OCI-LY7 (cell line): ENCODE measurements at regions not wholly inside any gene's neighbourhood (a gene's known extent, or its start where the extent isn't known, plus 50 kb on each side); places are given as distances from the start of the nearest gene placed in this dataset.

Experiments used
- BruUV-seq: library from RNA; stranded (reverse); fragments of 400-500 nt; replicated peaks from 2 replicates; lab custom pipeline; 2021; lab: Mats Ljungman, UMichigan
- CTCF ChIA-PET: fragments of 300-600 bp; sonication (Branson Sonifier 250); formaldehyde crosslinking; loops from one replicate; lab custom pipeline; 2022; ENCODE audit warnings: antibody characterized with exemption; ENCODE audit not compliant: unreplicated experiment; lab: Charles Lee
- POLR2A ChIA-PET: fragments of 300-600 bp; sonication (Branson Sonifier 250); formaldehyde crosslinking; loops from one replicate; lab custom pipeline; 2022; ENCODE audit warnings: antibody characterized with exemption; lab: Charles Lee
- DNase-seq: peaks from one replicate; pipeline ENCODE4 v3.0.0-alpha.2; 2015; ENCODE audit warnings: low spot score
- H2AFZ ChIP-seq: fragments of 200-600 bp; sonication (generic), shearing (Covaris generic); 2 replicates; pipeline ENCODE4 v1.6.1; 2014; ENCODE audit warnings: mild to moderate bottlenecking, antibody characterized with exemption, low read length, moderate library complexity
- H3K27ac ChIP-seq: fragments of 200-600 bp; sonication (generic); 2 replicates; pipeline ENCODE4 v1.5.1; 2014; ENCODE audit warnings: mixed run types, low read depth, mild to moderate bottlenecking, moderate library complexity, low read length, inconsistent platforms; ENCODE audit not compliant: poor library complexity, severe bottlenecking
- H3K36me3 ChIP-seq: fragments of 200-600 bp; sonication (generic); 2 replicates; pipeline ENCODE4 v1.6.1; 2014; ENCODE audit warnings: mild to moderate bottlenecking, antibody characterized with exemption, low read length, moderate library complexity, mixed read lengths; ENCODE audit not compliant: insufficient read depth
- H3K4me1 ChIP-seq: fragments of 200-600 bp; sonication (generic); 2 replicates; pipeline ENCODE4 v1.5.1; 2014; ENCODE audit warnings: mild to moderate bottlenecking, low read length; ENCODE audit not compliant: insufficient read depth, poor library complexity, severe bottlenecking
- H3K4me2 ChIP-seq: fragments of 200-600 bp; sonication (generic); 2 replicates; pipeline ENCODE4 v1.6.1; 2014; ENCODE audit warnings: mild to moderate bottlenecking, low read length
- H3K4me3 ChIP-seq: fragments of 200-600 bp; sonication (generic); 2 replicates; pipeline ENCODE4 v1.5.1; 2014; ENCODE audit warnings: mild to moderate bottlenecking, low read depth, low read length; ENCODE audit not compliant: poor library complexity, severe bottlenecking
- H3K79me2 ChIP-seq: fragments of 200-600 bp; sonication (generic); 2 replicates; pipeline ENCODE4 v1.6.1; 2016; ENCODE audit warnings: low read depth, mild to moderate bottlenecking, low read length, moderate library complexity, mixed read lengths; ENCODE audit not compliant: insufficient read depth
- H3K9me2 ChIP-seq: fragments of 200-600 bp; sonication (generic); 2 replicates; pipeline ENCODE4 v1.6.1; 2016; ENCODE audit warnings: mild to moderate bottlenecking, low read length, mixed read lengths; ENCODE audit not compliant: insufficient read depth
- H3K9me3 ChIP-seq: fragments of 200-600 bp; sonication (generic); 2 replicates; pipeline ENCODE4 v1.6.1; 2014; ENCODE audit warnings: mild to moderate bottlenecking, mixed run types, low read length, mixed read lengths
- H4K20me1 ChIP-seq: fragments of 200-600 bp; sonication (generic); 2 replicates; pipeline ENCODE4 v1.6.1; 2014; ENCODE audit warnings: mild to moderate bottlenecking, antibody characterized with exemption, low read length, moderate library complexity, mixed read lengths; ENCODE audit not compliant: insufficient read depth
- EZH2phosphoT487 ChIP-seq: fragments of 200-600 bp; sonication (generic); IDR thresholded peaks from 2 replicates; pipeline ENCODE4 v1.6.1; 2018; ENCODE audit warnings: low read depth, borderline replicate concordance, mild to moderate bottlenecking, mixed run types, antibody characterized with exemption, low read length, moderate library complexity, mixed read lengths
- intact Hi-C: fragments of 100-400 bp; cut with micrococcal nuclease; formaldehyde crosslinking; loops from one replicate; pipeline ENCODE4 v1.10.0; 2022; ENCODE audit not compliant: unreplicated experiment
- TF ChIP-seq, protein P1 (sequence below): fragments of 200-600 bp; sonication (generic); conservative IDR thresholded peaks from 2 replicates; pipeline ENCODE4 v1.5.1; 2014; ENCODE audit warnings: mild to moderate bottlenecking, antibody characterized with exemption, low read length, moderate library complexity, mixed read lengths

DNA sequence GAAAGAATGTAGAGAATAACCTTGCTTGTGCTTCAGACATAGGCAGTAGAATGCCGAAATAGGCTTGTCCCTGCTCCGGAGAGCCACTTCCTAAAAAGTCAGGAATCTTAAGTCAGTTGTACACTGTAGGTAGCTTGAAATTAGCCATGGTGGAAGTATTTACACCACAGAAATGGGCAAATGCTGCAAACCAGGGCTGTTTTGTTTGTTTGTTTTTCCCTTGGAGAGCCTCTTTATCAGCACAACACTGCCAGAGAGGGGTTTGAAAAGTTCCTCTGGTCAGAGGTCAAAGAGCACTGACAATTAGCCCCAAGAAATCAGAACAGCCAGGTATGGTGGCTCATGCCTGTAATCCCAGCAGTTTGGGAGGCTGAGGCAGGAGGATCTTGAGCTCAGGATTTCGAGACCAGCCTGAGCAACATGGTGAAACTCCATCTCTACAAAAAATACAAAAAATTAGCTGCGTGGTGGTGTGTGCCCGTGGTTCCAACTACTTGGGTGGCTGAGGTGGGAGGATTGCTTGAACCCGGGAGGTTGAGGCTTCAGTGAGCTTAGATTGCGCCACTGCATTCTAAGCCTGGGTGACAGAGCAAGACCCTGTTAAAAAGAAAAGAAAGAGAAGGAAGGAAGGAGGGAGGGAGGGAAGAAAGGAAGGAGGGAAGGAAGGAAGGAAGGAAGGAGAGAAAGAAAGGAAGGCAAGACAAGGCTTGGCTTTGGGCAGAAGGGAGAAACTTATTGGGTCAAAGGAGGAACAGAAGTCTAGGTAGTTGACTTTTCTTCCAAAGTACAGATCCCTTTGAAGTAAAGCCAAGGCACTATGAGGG is 61.0 kb upstream of the ZMYND8 start:
- Histone ChIP-seq H3K4me2 (peak overlapping the region; percentile 89), H3K4me1 (peaks cover 88% of the 10 kb centered on the region), H3K27ac (peak overlapping the region; percentile 99), H3K9me2 (no peaks in the 10 kb centered on the region), H3K36me3 (no peaks in the 10 kb centered on the region), H4K20me1 (no peaks in the 10 kb centered on the region), H3K79me2 (no peaks in the 10 kb centered on the region), H3K9me3 (no peaks in the 10 kb centered on the region), H3K4me3 (peak overlapping the region; percentile 9), H2AFZ (peak overlapping the region; percentile 37; the same call in 1 of the 2 replicates)
- TF ChIP-seq, protein P1, sequence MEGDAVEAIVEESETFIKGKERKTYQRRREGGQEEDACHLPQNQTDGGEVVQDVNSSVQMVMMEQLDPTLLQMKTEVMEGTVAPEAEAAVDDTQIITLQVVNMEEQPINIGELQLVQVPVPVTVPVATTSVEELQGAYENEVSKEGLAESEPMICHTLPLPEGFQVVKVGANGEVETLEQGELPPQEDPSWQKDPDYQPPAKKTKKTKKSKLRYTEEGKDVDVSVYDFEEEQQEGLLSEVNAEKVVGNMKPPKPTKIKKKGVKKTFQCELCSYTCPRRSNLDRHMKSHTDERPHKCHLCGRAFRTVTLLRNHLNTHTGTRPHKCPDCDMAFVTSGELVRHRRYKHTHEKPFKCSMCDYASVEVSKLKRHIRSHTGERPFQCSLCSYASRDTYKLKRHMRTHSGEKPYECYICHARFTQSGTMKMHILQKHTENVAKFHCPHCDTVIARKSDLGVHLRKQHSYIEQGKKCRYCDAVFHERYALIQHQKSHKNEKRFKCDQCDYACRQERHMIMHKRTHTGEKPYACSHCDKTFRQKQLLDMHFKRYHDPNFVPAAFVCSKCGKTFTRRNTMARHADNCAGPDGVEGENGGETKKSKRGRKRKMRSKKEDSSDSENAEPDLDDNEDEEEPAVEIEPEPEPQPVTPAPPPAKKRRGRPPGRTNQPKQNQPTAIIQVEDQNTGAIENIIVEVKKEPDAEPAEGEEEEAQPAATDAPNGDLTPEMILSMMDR: no peak
- no peak for TF ChIP-seq EZH2phosphoT487
- no TSS peak for BruUV-seq
- POLR2A ChIA-PET: interaction anchor here (0.6 to 2.2 kb wide), 15 partner anchors 9 to 82 kb away, joined by 3 to 11 read pairs (median 5); partner anchors contain the start of gene ZMYND8
- CTCF ChIA-PET: interaction anchor here (0.6 to 1.1 kb wide), 2 partner anchors 15 to 17 kb away, joined by 3 read pairs; no protein-coding TSS in a partner anchor
- no peak for DNase-seq
- intact Hi-C loops: loop anchor here (2.0 kb wide), 2 partner anchors 17 to 203 kb away; no protein-coding TSS in a partner anchor

DNA sequence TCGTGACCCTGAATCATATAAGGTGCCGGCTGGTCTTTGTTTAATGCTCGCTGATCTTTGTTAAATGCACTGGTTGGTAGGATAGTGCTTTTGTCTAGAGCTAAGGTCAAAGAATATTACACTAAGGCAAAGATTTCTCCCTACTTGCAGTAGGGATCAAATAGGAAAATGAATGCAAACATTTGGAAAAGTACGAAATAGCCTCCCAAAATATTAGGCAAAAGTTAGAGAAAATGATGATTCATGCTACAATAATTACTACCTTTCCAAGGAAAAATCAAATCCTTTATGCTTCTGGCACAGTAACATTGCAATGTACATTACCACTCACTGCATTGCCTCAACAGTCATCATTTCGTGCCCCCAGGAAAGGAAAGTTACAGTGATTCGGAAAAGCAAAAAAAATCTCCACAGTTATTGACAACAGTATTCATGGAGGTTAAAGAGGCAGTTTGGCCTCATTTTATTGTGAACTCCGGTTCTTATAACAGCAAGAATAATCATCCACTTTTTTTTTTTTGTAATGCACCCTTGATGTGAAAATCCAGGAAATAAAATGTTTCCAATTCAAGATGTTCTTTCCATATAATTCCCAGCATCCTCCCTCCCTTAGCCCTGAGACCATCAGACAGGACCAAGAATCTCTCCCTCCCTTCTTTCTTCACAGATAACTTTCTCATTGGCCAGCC is 61.7 kb upstream of the ZMYND8 start:
- ChIA-PET POLR2A (interaction anchor here (0.6 to 2.2 kb wide), 11 partner anchors 9 to 81 kb away, joined by 3 to 11 read pairs (median 5); no protein-coding TSS in a partner anchor), CTCF (interaction anchor here (1.1 kb wide), 1 partner anchor 16 kb away, joined by 3 read pairs; no protein-coding TSS in a partner anchor)
- H2AFZ ChIP-seq: peak overlapping the region; percentile 37; the same call in 1 of the 2 replicates
- H3K4me3 ChIP-seq: no peak overlapping the region
- no peaks in the 10 kb centered on the region for H4K20me1 ChIP-seq
- peaks cover 80% of the 10 kb centered on the region for H3K4me1 ChIP-seq
- BruUV-seq: no TSS peak
- H3K9me2 ChIP-seq: no peaks in the 10 kb centered on the region
- no peaks in the 10 kb centered on the region for H3K36me3 ChIP-seq
- intact Hi-C loops: no loop called here
- no peak for TF ChIP-seq EZH2phosphoT487
- TF ChIP-seq, protein P1: no peak
- H3K9me3 ChIP-seq: no peaks in the 10 kb centered on the region
- no peak for DNase-seq
- peak overlapping the region; percentile 99 for H3K27ac ChIP-seq
- no peaks in the 10 kb centered on the region for H3K79me2 ChIP-seq
- peak overlapping the region; percentile 89 for H3K4me2 ChIP-seq
